Loucy (cell line): ENCODE measurements at regions not wholly inside any gene's neighbourhood (a gene's known extent, or its start where the extent isn't known, plus 50 kb on each side); places are given as distances from the start of the nearest gene placed in this dataset.

Experiments used
- CTCF ChIP-seq: fragments of 200-600 bp; sonication (generic); conservative IDR thresholded peaks from 2 replicates; pipeline ENCODE4 v1.5.1; 2014; ENCODE audit warnings: mild to moderate bottlenecking, antibody characterized with exemption, low read length
- EZH2phosphoT487 ChIP-seq: fragments of 200-600 bp; IDR thresholded peaks from 2 replicates; pipeline ENCODE4 v1.6.1; 2018; ENCODE audit warnings: antibody characterized with exemption, mild to moderate bottlenecking, moderate library complexity, borderline replicate concordance

GRCh38 chr7:114109721-114110120 is 190.9 kb upstream of the PPP1R3A start:
- TF ChIP-seq CTCF: no peak
- no peak for TF ChIP-seq EZH2phosphoT487
